ENCODE measurements at regions not wholly inside any gene's neighbourhood (a gene's known extent, or its start where the extent isn't known, plus 50 kb on each side); places are given as distances from the start of the nearest gene placed in this dataset.

GRCh38 chr15:77715860-77716259, 83.1 kb upstream of the LINGO1 start:
- no peak for TF ChIP-seq PRDM10 (tag by site-specific recombination; IDR thresholded peaks at IDR 0.05)
- TF ChIP-seq ZBTB20 (tag by site-specific recombination; IDR thresholded peaks at IDR 0.05), result no peak
- no peak for TF ChIP-seq PRDM1 (tag by site-specific recombination; IDR thresholded peaks at IDR 0.05)
- TF ChIP-seq ZNF121 (tag by site-specific recombination; IDR thresholded peaks at IDR 0.05), result no peak
- no peak for TF ChIP-seq CTCF (tag by site-specific recombination; IDR thresholded peaks at IDR 0.05)
- TF ChIP-seq ZNF311 (tag by site-specific recombination; IDR thresholded peaks at IDR 0.05; ENCODE audit: borderline replicate concordance), result no peak
- no peak for TF ChIP-seq PATZ1 (tag by site-specific recombination; IDR thresholded peaks at IDR 0.05)
- TF ChIP-seq ZSCAN5A (tag by site-specific recombination; IDR thresholded peaks at IDR 0.05), result no peak
- no peak for TF ChIP-seq YY1 (tag by site-specific recombination; IDR thresholded peaks at IDR 0.05)
- TF ChIP-seq ZNF670 (tag by site-specific recombination; IDR thresholded peaks at IDR 0.05; ENCODE audit: low read depth), result no peak
- no peak for TF ChIP-seq ZNF560 (tag by site-specific recombination; IDR thresholded peaks at IDR 0.05; ENCODE audit: borderline replicate concordance)
- TF ChIP-seq REST (tag by site-specific recombination; IDR thresholded peaks at IDR 0.05), result no peak
- TF ChIP-seq KLF8 (tag by site-specific recombination; IDR thresholded peaks at IDR 0.05), result no peak

Measured in HEK293 (cell line).